ENCODE measurements at regions not wholly inside any gene's neighbourhood (a gene's known extent, or its start where the extent isn't known, plus 50 kb on each side); places are given as distances from the start of the nearest gene placed in this dataset.

GRCh38 chr2:74036450-74037195 lies 51.9 kb downstream of the TET3 start:
- no peak for TF ChIP-seq GABPA (IDR thresholded peaks at IDR 0.05; ENCODE audit: borderline replicate concordance, insufficient read depth, low read length)
- no peak for TF ChIP-seq EP300 (IDR thresholded peaks at IDR 0.05; ENCODE audit: borderline replicate concordance in 1 of 2, low read depth in 2 of 2, low read length in 2 of 2)
- no peak for TF ChIP-seq JUN (IDR thresholded peaks at IDR 0.05; ENCODE audit: low read depth, low read length)
- TF ChIP-seq EZH2 (IDR thresholded peaks at IDR 0.05; ENCODE audit: low read depth, low read length, severe bottlenecking) = no peak
- no peak for TF ChIP-seq CTCF (IDR thresholded peaks at IDR 0.05; ENCODE audit: control extremely low read depth in 1 of 3, insufficient read depth in 1 of 3, low read depth in 1 of 3, low read length in 3 of 3)
- no peak for TF ChIP-seq SRF (IDR thresholded peaks at IDR 0.05; ENCODE audit: low read depth, low read length)
- TF ChIP-seq CHD1 (IDR thresholded peaks at IDR 0.05; ENCODE audit: low read depth, low read length) = no peak
- no peak for TF ChIP-seq YY1 (IDR thresholded peaks at IDR 0.05; ENCODE audit: low read depth, low read length)
